Uterus (tissue), 2 donors: ENCODE measurements at regions not wholly inside any gene's neighbourhood (a gene's known extent, or its start where the extent isn't known, plus 50 kb on each side); places are given as distances from the start of the nearest gene placed in this dataset.

Experiments
- POLR2A ChIP-seq, 2 donors: fragments of 450-650 bp; IDR thresholded peaks; one replicate each; pipeline ENCODE4 v1.6.1; 2016; ENCODE audit warnings: antibody characterized with exemption in 2 of 2, mild to moderate bottlenecking in 1 of 2, moderate library complexity in 1 of 2
- TF ChIP-seq, protein P1 (sequence below), 4 experiments: fragments of 200-600 bp in 2 of 4; fragments of 450-650 bp in 2 of 4; sonication (generic) in 2 of 4; IDR thresholded peaks; one replicate each; pipeline ENCODE4 v1.5.1; 2016 to 2019; ENCODE audit warnings: antibody characterized with exemption in 4 of 4, mild to moderate bottlenecking in 2 of 4, moderate library complexity in 1 of 4

DNA sequence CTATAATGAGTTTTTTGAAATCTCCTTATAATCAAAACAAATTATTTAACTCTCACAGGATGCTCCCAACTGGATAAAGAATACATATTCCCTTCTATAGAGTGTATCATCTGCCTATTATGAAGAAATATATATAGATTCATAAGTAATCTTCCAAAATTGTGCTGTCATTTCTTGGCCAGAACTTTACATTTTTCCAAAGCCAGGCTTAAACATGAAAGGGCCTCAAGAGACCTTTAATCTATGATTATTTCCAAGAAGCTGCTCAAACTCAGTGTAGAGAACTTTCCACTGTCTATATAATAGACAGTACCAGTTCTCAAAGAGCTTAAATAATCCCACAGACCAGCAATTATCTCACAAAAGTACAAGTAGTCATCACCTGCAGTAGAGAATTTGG is 211.0 kb downstream of the AKAIN1 start:
- TF ChIP-seq, protein P1, sequence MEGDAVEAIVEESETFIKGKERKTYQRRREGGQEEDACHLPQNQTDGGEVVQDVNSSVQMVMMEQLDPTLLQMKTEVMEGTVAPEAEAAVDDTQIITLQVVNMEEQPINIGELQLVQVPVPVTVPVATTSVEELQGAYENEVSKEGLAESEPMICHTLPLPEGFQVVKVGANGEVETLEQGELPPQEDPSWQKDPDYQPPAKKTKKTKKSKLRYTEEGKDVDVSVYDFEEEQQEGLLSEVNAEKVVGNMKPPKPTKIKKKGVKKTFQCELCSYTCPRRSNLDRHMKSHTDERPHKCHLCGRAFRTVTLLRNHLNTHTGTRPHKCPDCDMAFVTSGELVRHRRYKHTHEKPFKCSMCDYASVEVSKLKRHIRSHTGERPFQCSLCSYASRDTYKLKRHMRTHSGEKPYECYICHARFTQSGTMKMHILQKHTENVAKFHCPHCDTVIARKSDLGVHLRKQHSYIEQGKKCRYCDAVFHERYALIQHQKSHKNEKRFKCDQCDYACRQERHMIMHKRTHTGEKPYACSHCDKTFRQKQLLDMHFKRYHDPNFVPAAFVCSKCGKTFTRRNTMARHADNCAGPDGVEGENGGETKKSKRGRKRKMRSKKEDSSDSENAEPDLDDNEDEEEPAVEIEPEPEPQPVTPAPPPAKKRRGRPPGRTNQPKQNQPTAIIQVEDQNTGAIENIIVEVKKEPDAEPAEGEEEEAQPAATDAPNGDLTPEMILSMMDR (IDR thresholded peaks at IDR 0.05): no peak
- TF ChIP-seq POLR2A (IDR thresholded peaks at IDR 0.05): no peak
